ENCODE measurements at regions not wholly inside any gene's neighbourhood (a gene's known extent, or its start where the extent isn't known, plus 50 kb on each side); places are given as distances from the start of the nearest gene placed in this dataset.

GRCh38 chr6:166050559-166050958 is 117.1 kb downstream of the TBXT start:
- Histone ChIP-seq H3K4me3 (no peak overlapping the region), H3K27ac (no peak overlapping the region), H3K4me1 (no peaks in the 10 kb centered on the region), H3K9me3 (no peaks in the 10 kb centered on the region), H3K27me3 (no peaks in the 10 kb centered on the region), H3K36me3 (no peaks in the 10 kb centered on the region)
- TF ChIP-seq, protein P1, sequence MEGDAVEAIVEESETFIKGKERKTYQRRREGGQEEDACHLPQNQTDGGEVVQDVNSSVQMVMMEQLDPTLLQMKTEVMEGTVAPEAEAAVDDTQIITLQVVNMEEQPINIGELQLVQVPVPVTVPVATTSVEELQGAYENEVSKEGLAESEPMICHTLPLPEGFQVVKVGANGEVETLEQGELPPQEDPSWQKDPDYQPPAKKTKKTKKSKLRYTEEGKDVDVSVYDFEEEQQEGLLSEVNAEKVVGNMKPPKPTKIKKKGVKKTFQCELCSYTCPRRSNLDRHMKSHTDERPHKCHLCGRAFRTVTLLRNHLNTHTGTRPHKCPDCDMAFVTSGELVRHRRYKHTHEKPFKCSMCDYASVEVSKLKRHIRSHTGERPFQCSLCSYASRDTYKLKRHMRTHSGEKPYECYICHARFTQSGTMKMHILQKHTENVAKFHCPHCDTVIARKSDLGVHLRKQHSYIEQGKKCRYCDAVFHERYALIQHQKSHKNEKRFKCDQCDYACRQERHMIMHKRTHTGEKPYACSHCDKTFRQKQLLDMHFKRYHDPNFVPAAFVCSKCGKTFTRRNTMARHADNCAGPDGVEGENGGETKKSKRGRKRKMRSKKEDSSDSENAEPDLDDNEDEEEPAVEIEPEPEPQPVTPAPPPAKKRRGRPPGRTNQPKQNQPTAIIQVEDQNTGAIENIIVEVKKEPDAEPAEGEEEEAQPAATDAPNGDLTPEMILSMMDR (IDR thresholded peaks at IDR 0.05): no peak
- TF ChIP-seq POLR2A (IDR thresholded peaks at IDR 0.05): no peak
- no peak for DNase-seq

- no peak for TF ChIP-seq POLR2A (IDR thresholded peaks at IDR 0.05)
- H3K9me3 ChIP-seq: no peaks in the 10 kb centered on the region
- DNase-seq: no peak
- H3K4me1 ChIP-seq: no peaks in the 10 kb centered on the region
- H3K36me3 ChIP-seq: no peaks in the 10 kb centered on the region
- no peak overlapping the region for H3K4me3 ChIP-seq
- no peak overlapping the region for H3K27ac ChIP-seq
- H3K27me3 ChIP-seq: no peaks in the 10 kb centered on the region
Observed at GRCh38 chr6:166046982-166047381, 120.7 kb downstream of the TBXT start.

- Histone ChIP-seq H3K27me3 (no peaks in the 10 kb centered on the region), H3K9me3 (no peaks in the 10 kb centered on the region), H3K36me3 (no peaks in the 10 kb centered on the region), H3K27ac (no peak overlapping the region), H3K4me1 (no peaks in the 10 kb centered on the region), H3K4me3 (no peak overlapping the region)
- no peak for TF ChIP-seq POLR2A (IDR thresholded peaks at IDR 0.05)
- TF ChIP-seq, protein P1 (IDR thresholded peaks at IDR 0.05): no peak
- DNase-seq: no peak
Observed at GRCh38 chr6:166046226-166046625, 121.4 kb downstream of the TBXT start.

DNA sequence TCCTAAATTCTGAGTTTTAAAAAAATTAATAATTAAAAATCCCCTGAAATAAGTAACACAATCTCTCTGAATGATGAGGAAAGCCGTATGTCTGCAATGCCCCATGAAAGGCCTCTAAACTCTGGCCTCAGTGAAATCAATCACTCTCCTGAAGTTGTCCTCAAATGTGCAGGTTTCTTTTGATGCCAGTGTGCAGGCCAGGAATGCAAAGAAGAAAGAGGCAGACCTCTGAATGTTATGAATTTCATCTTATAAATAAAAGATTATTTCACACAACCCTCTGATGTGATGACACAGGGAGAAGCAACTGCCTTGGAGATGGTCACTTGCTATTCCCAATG is 121.8 kb downstream of the TBXT start:
- no peak for DNase-seq
- H3K36me3 ChIP-seq: no peaks in the 10 kb centered on the region
- no peaks in the 10 kb centered on the region for H3K4me1 ChIP-seq

DNA sequence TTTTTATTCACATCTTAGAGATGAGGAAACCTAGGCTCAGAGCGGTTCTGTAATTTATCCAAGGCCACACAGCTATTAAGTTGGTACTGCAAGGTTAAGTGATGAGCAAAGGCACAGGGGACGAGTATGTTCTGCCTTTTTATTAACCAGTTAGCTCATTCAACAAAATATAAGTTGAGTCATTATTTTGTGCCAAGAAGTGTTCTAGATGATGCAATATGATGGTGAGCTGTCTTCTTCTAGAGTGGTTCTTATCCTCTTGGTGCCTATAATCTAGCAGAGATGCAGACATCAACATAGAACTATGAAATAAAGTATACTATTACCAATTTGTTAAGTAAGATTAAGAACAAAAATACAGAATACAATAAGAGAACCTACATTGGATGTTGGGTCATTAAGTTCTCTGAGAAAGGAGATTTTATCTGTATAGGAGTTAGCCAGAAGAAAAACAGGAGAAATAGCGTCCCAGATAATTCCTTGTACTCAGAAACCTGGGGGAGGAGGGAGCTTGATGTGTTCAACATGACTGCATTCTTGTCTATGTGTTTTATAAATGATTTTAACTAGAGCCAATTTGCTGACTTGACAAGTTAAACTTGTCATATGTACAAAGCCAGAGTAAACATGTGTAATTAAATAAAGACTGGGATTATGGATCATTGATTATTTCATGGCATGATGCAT is 122.3 kb downstream of the TBXT start:
- no peaks in the 10 kb centered on the region for H3K4me1 ChIP-seq
- no peaks in the 10 kb centered on the region for H3K36me3 ChIP-seq
- no peak overlapping the region for H3K4me3 ChIP-seq
- no peaks in the 10 kb centered on the region for H3K27me3 ChIP-seq
- DNase-seq: no peak
- no peak overlapping the region for H3K27ac ChIP-seq
- no peaks in the 10 kb centered on the region for H3K9me3 ChIP-seq
- TF ChIP-seq, protein P1 (IDR thresholded peaks at IDR 0.05): no peak
- TF ChIP-seq POLR2A (IDR thresholded peaks at IDR 0.05): no peak

More for the DNA sequence above, 121.8 kb downstream of the TBXT start:
- no peaks in the 10 kb centered on the region for H3K9me3 ChIP-seq
- TF ChIP-seq POLR2A (IDR thresholded peaks at IDR 0.05): no peak
- TF ChIP-seq, protein P1 (IDR thresholded peaks at IDR 0.05): no peak
- H3K4me3 ChIP-seq: no peak overlapping the region
- H3K27ac ChIP-seq: no peak overlapping the region
- no peaks in the 10 kb centered on the region for H3K27me3 ChIP-seq

- no peak overlapping the region for H3K27ac ChIP-seq
- H3K36me3 ChIP-seq: no peaks in the 10 kb centered on the region
- no peaks in the 10 kb centered on the region for H3K4me1 ChIP-seq
- H3K27me3 ChIP-seq: no peaks in the 10 kb centered on the region
- H3K9me3 ChIP-seq: no peaks in the 10 kb centered on the region
- TF ChIP-seq, protein P1 (IDR thresholded peaks at IDR 0.05): no peak
- TF ChIP-seq POLR2A (IDR thresholded peaks at IDR 0.05): no peak
- no peak overlapping the region for H3K4me3 ChIP-seq
- DNase-seq: no peak
Observed at GRCh38 chr6:166041277-166041676, 126.4 kb downstream of the TBXT start.
